HG02623 (cell line): ENCODE measurements at regions not wholly inside any gene's neighbourhood (a gene's known extent, or its start where the extent isn't known, plus 50 kb on each side); places are given as distances from the start of the nearest gene placed in this dataset.

Experiments
- ATAC-seq: cut with Tn5 transposase; IDR thresholded peaks from one replicate; pipeline ENCODE4 v1.9.1; 2021; ENCODE audit warnings: moderate library complexity; ENCODE audit not compliant: unreplicated experiment

- ATAC-seq = no peak
Observed at GRCh38 chr22:46089426-46090035, 60.8 kb upstream of the PPARA start.

- no peak for ATAC-seq
Observed at GRCh38 chr22:46090036-46090591, 60.2 kb upstream of the PPARA start.

GRCh38 chr22:46090631-46091201, 59.6 kb upstream of the PPARA start:
- ATAC-seq = no peak

- ATAC-seq = no peak
Observed at GRCh38 chr22:46091277-46091977, 58.9 kb upstream of the PPARA start.

- ATAC-seq = no peak
Observed at GRCh38 chr22:46092011-46092410, 58.3 kb upstream of the PPARA start.

- ATAC-seq = no peak
Observed at GRCh38 chr22:46092670-46093410, 57.5 kb upstream of the PPARA start.

GRCh38 chr22:46093796-46094195, 56.5 kb upstream of the PPARA start:
- ATAC-seq = no peak

GRCh38 chr22:46094676-46095075, 55.6 kb upstream of the PPARA start:
- no peak for ATAC-seq

GRCh38 chr22:46096051-46096450, 54.3 kb upstream of the PPARA start:
- ATAC-seq = no peak

- ATAC-seq = no peak
Observed at GRCh38 chr22:46096706-46097230, 53.6 kb upstream of the PPARA start.

GRCh38 chr22:46097268-46097900, 52.9 kb upstream of the PPARA start:
- no peak for ATAC-seq

GRCh38 chr22:46098525-46099475, 51.5 kb upstream of the PPARA start:
- no peak for ATAC-seq

- ATAC-seq = no peak
Observed at GRCh38 chr22:46099740-46100139, 50.6 kb upstream of the PPARA start.

- no peak for ATAC-seq
Observed at GRCh38 chr22:46100401-46101105, 49.8 kb upstream of the PPARA start.
